ENCODE measurements at regions not wholly inside any gene's neighbourhood (a gene's known extent, or its start where the extent isn't known, plus 50 kb on each side); places are given as distances from the start of the nearest gene placed in this dataset.

GRCh38 chr11:80321786-80322185, 881.0 kb upstream of the TENM4 start:
- intact Hi-C loops (cut with micrococcal nuclease): no loop called here
- Mint-ChIP-seq H3K9me3 (peaks cover 1% of the 10 kb centered on the region), H3K27me3 (no peaks in the 10 kb centered on the region), H3K27ac (no peak overlapping the region), H3K4me1 (ENCODE audit: low read depth) (no peaks in the 10 kb centered on the region), H3K4me3 (no peak overlapping the region), H3K36me3 (ENCODE audit: low read depth) (no peaks in the 10 kb centered on the region)
- DNase-seq (no peak), ATAC-seq (no peak)
- TF ChIP-seq, protein P1, sequence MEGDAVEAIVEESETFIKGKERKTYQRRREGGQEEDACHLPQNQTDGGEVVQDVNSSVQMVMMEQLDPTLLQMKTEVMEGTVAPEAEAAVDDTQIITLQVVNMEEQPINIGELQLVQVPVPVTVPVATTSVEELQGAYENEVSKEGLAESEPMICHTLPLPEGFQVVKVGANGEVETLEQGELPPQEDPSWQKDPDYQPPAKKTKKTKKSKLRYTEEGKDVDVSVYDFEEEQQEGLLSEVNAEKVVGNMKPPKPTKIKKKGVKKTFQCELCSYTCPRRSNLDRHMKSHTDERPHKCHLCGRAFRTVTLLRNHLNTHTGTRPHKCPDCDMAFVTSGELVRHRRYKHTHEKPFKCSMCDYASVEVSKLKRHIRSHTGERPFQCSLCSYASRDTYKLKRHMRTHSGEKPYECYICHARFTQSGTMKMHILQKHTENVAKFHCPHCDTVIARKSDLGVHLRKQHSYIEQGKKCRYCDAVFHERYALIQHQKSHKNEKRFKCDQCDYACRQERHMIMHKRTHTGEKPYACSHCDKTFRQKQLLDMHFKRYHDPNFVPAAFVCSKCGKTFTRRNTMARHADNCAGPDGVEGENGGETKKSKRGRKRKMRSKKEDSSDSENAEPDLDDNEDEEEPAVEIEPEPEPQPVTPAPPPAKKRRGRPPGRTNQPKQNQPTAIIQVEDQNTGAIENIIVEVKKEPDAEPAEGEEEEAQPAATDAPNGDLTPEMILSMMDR (IDR thresholded peaks at IDR 0.05): no peak
- ChIA-PET POLR2A (no interaction called here), CTCF (no interaction called here)

- ChIA-PET POLR2A (no interaction called here), CTCF (no interaction called here)
- intact Hi-C loops (cut with micrococcal nuclease): no loop called here
- ATAC-seq: no peak
- no peak for DNase-seq
- Mint-ChIP-seq H3K27me3 (no peaks in the 10 kb centered on the region), H3K4me3 (no peak overlapping the region), H3K27ac (no peak overlapping the region), H3K4me1 (ENCODE audit: low read depth) (no peaks in the 10 kb centered on the region), H3K9me3 (peaks cover 5% of the 10 kb centered on the region), H3K36me3 (ENCODE audit: low read depth) (no peaks in the 10 kb centered on the region)
- TF ChIP-seq, protein P1 (IDR thresholded peaks at IDR 0.05): no peak
Measured at GRCh38 chr11:80320765-80321164, 879.9 kb upstream of the TENM4 start.

GRCh38 chr11:80320226-80320625, 879.4 kb upstream of the TENM4 start:
- H3K36me3 Mint-ChIP-seq (ENCODE audit: low read depth): no peaks in the 10 kb centered on the region
- H3K27ac Mint-ChIP-seq: no peak overlapping the region
- ATAC-seq: no peak
- H3K4me1 Mint-ChIP-seq (ENCODE audit: low read depth): no peaks in the 10 kb centered on the region
- CTCF ChIA-PET: no interaction called here
- intact Hi-C loops (cut with micrococcal nuclease): no loop called here
- peaks cover 5% of the 10 kb centered on the region for H3K9me3 Mint-ChIP-seq
- no peak overlapping the region for H3K4me3 Mint-ChIP-seq
- no peak for DNase-seq
- H3K27me3 Mint-ChIP-seq: no peaks in the 10 kb centered on the region
- TF ChIP-seq, protein P1 (IDR thresholded peaks at IDR 0.05): no peak
- POLR2A ChIA-PET: no interaction called here

GRCh38 chr11:80317612-80318011, 876.8 kb upstream of the TENM4 start:
- Mint-ChIP-seq H3K36me3 (ENCODE audit: low read depth) (no peaks in the 10 kb centered on the region), H3K27ac (no peak overlapping the region), H3K4me1 (ENCODE audit: low read depth) (no peaks in the 10 kb centered on the region), H3K4me3 (no peak overlapping the region), H3K27me3 (no peaks in the 10 kb centered on the region), H3K9me3 (peaks cover 5% of the 10 kb centered on the region)
- ATAC-seq (no peak), DNase-seq (no peak)
- intact Hi-C loops (cut with micrococcal nuclease): no loop called here
- ChIA-PET POLR2A (no interaction called here), CTCF (no interaction called here)
- TF ChIP-seq, protein P1 (IDR thresholded peaks at IDR 0.05): no peak

- DNase-seq (no peak), ATAC-seq (no peak)
- Mint-ChIP-seq H3K36me3 (ENCODE audit: low read depth) (no peaks in the 10 kb centered on the region), H3K4me1 (ENCODE audit: low read depth) (no peaks in the 10 kb centered on the region), H3K27me3 (no peaks in the 10 kb centered on the region), H3K27ac (no peak overlapping the region), H3K4me3 (no peak overlapping the region), H3K9me3 (peaks cover 5% of the 10 kb centered on the region)
- ChIA-PET CTCF (no interaction called here), POLR2A (no interaction called here)
- TF ChIP-seq, protein P1 (IDR thresholded peaks at IDR 0.05): no peak
- intact Hi-C loops (cut with micrococcal nuclease): no loop called here
Measured at GRCh38 chr11:80315200-80315599, 874.4 kb upstream of the TENM4 start.
